HepG2 (cell line): ENCODE measurements at regions not wholly inside any gene's neighbourhood (a gene's known extent, or its start where the extent isn't known, plus 50 kb on each side); places are given as distances from the start of the nearest gene placed in this dataset.

Experiments
- ATAD3A ChIP-seq: sonication (generic); formaldehyde crosslinking; IDR thresholded peaks from 2 replicates; pipeline ENCODE4 v1.4.0; 2020; ENCODE audit warnings: missing genetic modification reagents
- HNRNPLL ChIP-seq: fragments of 200-400 bp; formaldehyde crosslinking; IDR thresholded peaks from 2 replicates; pipeline ENCODE4 v1.6.1; 2017; ENCODE audit warnings: mild to moderate bottlenecking, low read depth, low read length; ENCODE audit not compliant: poor library complexity, severe bottlenecking
- IRF9 ChIP-seq: sonication (generic); formaldehyde crosslinking; IDR thresholded peaks from 2 replicates; pipeline ENCODE4 v1.8.0; 2022; ENCODE audit warnings: missing genetic modification reagents, mild to moderate bottlenecking, borderline replicate concordance
- MAFK ChIP-seq, 2 experiments: IDR thresholded peaks in 1 of 2; conservative IDR thresholded peaks in 1 of 2; 2 replicates each; pipeline ENCODE4 v1.6.1; 2011; ENCODE audit warnings: improper control_type of control experiment in 2 of 2, low read length in 2 of 2
- MXI1 ChIP-seq: IDR thresholded peaks from 3 replicates; pipeline ENCODE4 v1.6.1; 2012; ENCODE audit warnings: low read depth, low read length, inconsistent platforms, borderline replicate concordance
- NONO ChIP-seq, 2 experiments: fragments of 450-650 bp in 1 of 2; sonication (generic) in 1 of 2; formaldehyde crosslinking in 1 of 2; IDR thresholded peaks in 1 of 2; conservative IDR thresholded peaks in 1 of 2; 2 replicates each; pipeline versions ENCODE4 v1.6.1 to v1.8.0; 2017 to 2022; ENCODE audit warnings: mild to moderate bottlenecking in 1 of 2, missing genetic modification reagents in 1 of 2, moderate library complexity in 1 of 2
- PAX8 ChIP-seq: sonication (generic); formaldehyde crosslinking; IDR thresholded peaks from 2 replicates; pipeline ENCODE4 v1.8.0; 2022; ENCODE audit warnings: mild to moderate bottlenecking, missing genetic modification reagents, borderline replicate concordance
- SMAD1 ChIP-seq: sonication (generic); formaldehyde crosslinking; IDR thresholded peaks from 2 replicates; pipeline ENCODE4 v1.4.0; 2020; ENCODE audit warnings: missing genetic modification reagents, low read depth, mild to moderate bottlenecking, borderline replicate concordance
- SMARCC2 ChIP-seq: fragments of 450-650 bp; IDR thresholded peaks from 2 replicates; pipeline ENCODE4 v1.6.1; 2017; ENCODE audit warnings: antibody characterized with exemption, mild to moderate bottlenecking
- TMF1 ChIP-seq: sonication (generic); formaldehyde crosslinking; IDR thresholded peaks from 2 replicates; pipeline ENCODE4 v1.8.1; 2022; ENCODE audit warnings: low read depth, missing genetic modification reagents
- ZBTB20 ChIP-seq: sonication (generic); formaldehyde crosslinking; IDR thresholded peaks from 2 replicates; pipeline ENCODE4 v1.8.1; 2023; ENCODE audit warnings: missing genetic modification reagents, low read depth, mild to moderate bottlenecking, borderline replicate concordance
- ZNF274 ChIP-seq: sonication (generic); formaldehyde crosslinking; IDR thresholded peaks from 2 replicates; pipeline ENCODE4 v1.5.1; 2020; ENCODE audit warnings: mild to moderate bottlenecking, missing genetic modification reagents
- ZNF564 ChIP-seq: sonication (generic); formaldehyde crosslinking; IDR thresholded peaks from 2 replicates; pipeline ENCODE4 v1.8.1; 2023; ENCODE audit warnings: mild to moderate bottlenecking, missing genetic modification reagents
- ZNF580 ChIP-seq: IDR thresholded peaks from 2 replicates; pipeline ENCODE4 v1.6.1; 2016; ENCODE audit warnings: low read depth, borderline replicate concordance
- ZXDC ChIP-seq: sonication (generic); formaldehyde crosslinking; IDR thresholded peaks from 2 replicates; pipeline ENCODE4 v1.5.0; 2020; ENCODE audit warnings: mild to moderate bottlenecking, missing genetic modification reagents

- TF ChIP-seq ZXDC (CRISPR knock-in tag) = no peak
- TF ChIP-seq ZNF564 = no peak
- TF ChIP-seq PAX8 (CRISPR knock-in tag) = no peak
- TF ChIP-seq NONO (IDR thresholded peaks at IDR 0.05) = no peak
- no peak for TF ChIP-seq NONO (CRISPR knock-in tag; conservative IDR thresholded peaks at IDR 0.05)
- TF ChIP-seq ZBTB20 (CRISPR knock-in tag) = no peak
- TF ChIP-seq IRF9 (CRISPR knock-in tag) = no peak
- no peak for TF ChIP-seq MAFK (conservative IDR thresholded peaks at IDR 0.05 in 1 of 2, IDR thresholded peaks at IDR 0.05 in 1 of 2; ENCODE audit: low read length in 2 of 2)
- no peak for TF ChIP-seq ATAD3A
- no peak for TF ChIP-seq MXI1
- no peak for TF ChIP-seq ZNF274 (CRISPR knock-in tag)
- TF ChIP-seq HNRNPLL = no peak
- TF ChIP-seq SMAD1 (CRISPR knock-in tag) = no peak
- no peak for TF ChIP-seq SMARCC2
- no peak for TF ChIP-seq TMF1 (CRISPR knock-in tag)
- TF ChIP-seq ZNF580 (CRISPR knock-in tag) = no peak
- TF ChIP-seq, all 625 proteins: peak for 0
These were observed 287.3 kb upstream of the SETBP1 start (continued) for GRCh38 chr18:44393406-44393805.
